Spleen (tissue), 11 donors: ENCODE measurements at regions not wholly inside any gene's neighbourhood (a gene's known extent, or its start where the extent isn't known, plus 50 kb on each side); places are given as distances from the start of the nearest gene placed in this dataset.
A peak's percentile ranks its signal among the peaks of the same experiment; 100 is the strongest.
"Not testable (repeated sequence)": the region's sequence is repeated elsewhere in the genome, so short reads cannot be mapped to it uniquely, and the experiment has no call there.

ENCODE experiments used
- DNase-seq: peaks from one replicate; pipeline ENCODE4 v3.0.0-alpha.2; 2020
- H3K27ac ChIP-seq, 8 donors: fragments of 200-600 bp; sonication (generic) in 7 of 8; 1 replicate in 4 of 8; 2 replicates in 4 of 8; pipeline versions ENCODE4 v1.5.0 to v1.8.0; 2016 to 2021; ENCODE audit warnings: inconsistent platforms in 4 of 8, mild to moderate bottlenecking in 4 of 8, moderate library complexity in 1 of 8
- H3K27me3 ChIP-seq, 7 donors: fragments of 200-600 bp; sonication (generic) in 6 of 7; replicated peaks in 1 of 7; 1 replicate in 4 of 7; 2 replicates in 3 of 7; pipeline versions ENCODE4 v1.5.0 to v1.8.0; 2016 to 2021; ENCODE audit warnings: inconsistent platforms in 3 of 7, mild to moderate bottlenecking in 1 of 7
- H3K36me3 ChIP-seq, 6 donors: fragments of 200-600 bp; sonication (generic) in 5 of 6; 1 replicate in 4 of 6; 2 replicates in 2 of 6; pipeline versions ENCODE4 v1.5.0 to v1.8.0; 2016 to 2021; ENCODE audit warnings: inconsistent platforms in 2 of 6
- H3K4me1 ChIP-seq, 6 donors: fragments of 200-600 bp; sonication (generic) in 5 of 6; 1 replicate in 3 of 6; 2 replicates in 3 of 6; pipeline versions ENCODE4 v1.5.0 to v1.8.0; 2016 to 2021; ENCODE audit warnings: inconsistent platforms in 3 of 6
- H3K4me3 ChIP-seq, 8 donors: fragments of 200-600 bp; sonication (generic) in 7 of 8; 1 replicate in 4 of 8; 2 replicates in 4 of 8; pipeline versions ENCODE4 v1.5.0 to v1.8.0; 2016 to 2021; ENCODE audit warnings: inconsistent platforms in 4 of 8, mild to moderate bottlenecking in 4 of 8, moderate library complexity in 2 of 8
- H3K9me3 ChIP-seq, 8 donors: fragments of 200-600 bp; sonication (generic) in 7 of 8; 1 replicate in 4 of 8; 2 replicates in 4 of 8; pipeline versions ENCODE4 v1.5.0 to v1.8.0; 2016 to 2021; ENCODE audit warnings: inconsistent platforms in 4 of 8
- POLR2AphosphoS5 ChIP-seq, 3 donors: sonication (generic); formaldehyde crosslinking; IDR thresholded peaks; one replicate each; pipeline ENCODE4 v1.5.1; 2017; ENCODE audit warnings: antibody characterized with exemption in 3 of 3
- WGBS, 5 donors: extraction: QIAGEN DNeasy Blood & Tissue Kit in 3 of 5; methylation state at CpG; one replicate each; pipeline versions ENCODE4 v1.1.5 to v1.1.7; 2013 to 2018; 5-methylcytosine and 5-hydroxymethylcytosine counted together
- intact Hi-C: fragments of 100-400 bp; cut with DNase I; formaldehyde crosslinking; loops from one replicate; pipeline ENCODE4 v1.15.0; 2023; ENCODE audit warnings: low total_unique reads
- small RNA-seq, 4 donors: library from RNA; depleted of rRNA; stranded (forward); fragments of <200 nt; gene quantifications; one replicate each; pipeline ENCODE3, GENCODE V24; 2016
- TF ChIP-seq, protein P1 (sequence below), 11 experiments: fragments of 200-600 bp in 7 of 11; fragments of 450-650 bp in 4 of 11; sonication (generic) in 4 of 11; IDR thresholded peaks in 8 of 11; conservative IDR thresholded peaks in 3 of 11; 1 replicate in 7 of 11; 2 replicates in 4 of 11; pipeline versions ENCODE4 v1.4.0 to v1.8.0; 2016 to 2021; ENCODE audit warnings: antibody characterized with exemption in 11 of 11, inconsistent platforms in 4 of 11, mild to moderate bottlenecking in 1 of 11
- donor health status: healthy with polysubstance abuse.
- donor health status: DM: no; HTN: no; CAD: no; lungs with moderate emphysema.
- donor health status: DM: no; HTN: no; CAD: no.
- donor health status: Bipolar disorder and iron deficiency.
- donor health status: healthy.
- donor health status: DM: no; HTN: no; CAD: no.
- donor health status: DM: yes; HTN: yes; CAD: no.

DNA sequence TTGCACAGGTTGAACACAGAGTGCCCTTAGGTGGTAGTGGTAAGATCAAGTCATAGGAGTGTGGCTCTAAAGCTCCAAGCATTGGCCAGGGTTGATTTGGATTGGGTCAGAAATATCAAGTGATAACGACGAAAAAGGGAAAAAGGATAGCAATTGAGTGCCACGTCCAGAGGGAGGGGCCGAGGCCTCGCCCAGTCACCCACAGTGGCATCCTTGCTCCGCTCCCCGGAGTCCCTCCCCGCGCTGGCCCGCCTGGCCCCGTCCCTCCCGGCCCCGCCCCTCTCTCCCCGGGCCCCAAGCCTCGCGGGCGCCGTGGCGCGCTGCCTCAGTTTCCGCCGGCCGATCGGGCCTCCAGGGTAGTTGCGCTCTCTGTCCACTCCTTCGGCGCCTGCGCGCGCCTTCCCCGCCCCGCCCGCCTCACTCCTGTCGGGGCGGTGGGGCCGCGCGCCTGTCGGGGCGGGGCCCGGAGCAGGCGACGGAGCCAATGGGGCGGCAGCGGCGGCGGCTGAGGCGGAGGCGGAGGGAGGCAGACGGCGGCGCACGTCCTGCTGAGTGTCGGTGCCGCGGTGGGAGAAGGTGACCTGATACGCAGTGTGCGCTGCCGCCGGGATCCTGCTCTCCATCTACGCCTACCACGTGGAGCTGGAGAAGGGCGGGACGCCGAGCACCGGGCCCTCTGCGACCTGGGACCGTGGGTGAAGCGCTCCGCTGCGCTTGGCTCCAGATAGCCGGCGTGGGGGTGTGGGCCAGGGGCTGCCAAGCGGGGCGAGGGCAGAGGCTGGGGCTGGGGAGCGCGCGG, 209.1 kb upstream of the ZNF722 start:
- Histone ChIP-seq H3K27me3 (peaks cover 0 to 18% (median 0%) of the 10 kb centered on the region in 7 donors), H3K27ac (peak overlapping the region in 1 of 8 donors; percentile 22), H3K4me3 (peak overlapping the region in 2 of 8 donors; percentile 23 to 32), H3K9me3 (peaks cover 0 to 43% (median 25%) of the 10 kb centered on the region in 8 donors), H3K4me1 (no peaks in the 10 kb centered on the region), H3K36me3 (no peaks in the 10 kb centered on the region)
- intact Hi-C loops: no loop called here
- 22 to 57% (median 35%) methylated on average over 31 to 78 of the region's 78 CpGs for WGBS, 5 donors
- DNase-seq: no peak
- TF ChIP-seq, protein P1, sequence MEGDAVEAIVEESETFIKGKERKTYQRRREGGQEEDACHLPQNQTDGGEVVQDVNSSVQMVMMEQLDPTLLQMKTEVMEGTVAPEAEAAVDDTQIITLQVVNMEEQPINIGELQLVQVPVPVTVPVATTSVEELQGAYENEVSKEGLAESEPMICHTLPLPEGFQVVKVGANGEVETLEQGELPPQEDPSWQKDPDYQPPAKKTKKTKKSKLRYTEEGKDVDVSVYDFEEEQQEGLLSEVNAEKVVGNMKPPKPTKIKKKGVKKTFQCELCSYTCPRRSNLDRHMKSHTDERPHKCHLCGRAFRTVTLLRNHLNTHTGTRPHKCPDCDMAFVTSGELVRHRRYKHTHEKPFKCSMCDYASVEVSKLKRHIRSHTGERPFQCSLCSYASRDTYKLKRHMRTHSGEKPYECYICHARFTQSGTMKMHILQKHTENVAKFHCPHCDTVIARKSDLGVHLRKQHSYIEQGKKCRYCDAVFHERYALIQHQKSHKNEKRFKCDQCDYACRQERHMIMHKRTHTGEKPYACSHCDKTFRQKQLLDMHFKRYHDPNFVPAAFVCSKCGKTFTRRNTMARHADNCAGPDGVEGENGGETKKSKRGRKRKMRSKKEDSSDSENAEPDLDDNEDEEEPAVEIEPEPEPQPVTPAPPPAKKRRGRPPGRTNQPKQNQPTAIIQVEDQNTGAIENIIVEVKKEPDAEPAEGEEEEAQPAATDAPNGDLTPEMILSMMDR (IDR thresholded peaks at IDR 0.05 in 8 of 11, conservative IDR thresholded peaks at IDR 0.05 in 3 of 11): no peak
- peak in 2 of 3 donors; percentile 17 to 57 for TF ChIP-seq POLR2AphosphoS5 (IDR thresholded peaks at IDR 0.05)

DNA sequence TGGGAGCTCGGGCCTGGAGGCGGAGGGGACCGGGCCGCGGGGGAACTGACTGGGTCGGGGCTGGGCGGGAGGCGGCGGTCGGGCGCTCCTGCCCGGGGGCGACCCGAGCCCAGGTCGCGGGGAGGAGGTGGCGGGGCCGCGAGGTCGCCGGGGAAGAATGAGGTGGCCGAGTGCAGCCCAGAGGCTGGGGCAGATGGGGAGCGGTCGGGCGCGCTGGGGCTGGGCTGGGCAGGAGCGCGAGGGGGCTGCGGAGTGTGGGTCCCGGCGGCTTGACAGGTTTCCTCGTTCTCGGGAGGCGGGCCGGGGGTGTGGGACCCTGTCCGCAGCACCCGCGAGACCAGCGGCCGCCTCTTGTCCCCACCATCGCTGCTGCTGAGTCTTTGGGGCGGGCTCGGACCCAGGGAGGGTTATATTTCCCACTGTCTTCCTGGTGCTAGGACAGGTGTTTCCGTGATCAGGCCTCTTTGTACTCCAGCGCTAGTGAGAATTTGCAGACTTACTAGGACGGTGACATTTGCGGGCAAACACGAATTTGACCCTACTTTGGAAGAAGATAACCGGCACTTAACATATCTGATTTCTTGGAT, 208.4 kb upstream of the ZNF722 start:
- H3K36me3 ChIP-seq, DNase-seq, intact Hi-C loops, H3K4me1 ChIP-seq: not testable (repeated sequence)
- peaks cover 0 to 18% (median 0%) of the 10 kb centered on the region in 7 donors for H3K27me3 ChIP-seq
- WGBS, 5 donors: 17 to 48% (median 28%) methylated on average over 27 to 49 of the region's 49 CpGs
- H3K9me3 ChIP-seq: peaks cover 0 to 39% (median 23%) of the 10 kb centered on the region in 8 donors
- H3K4me3 ChIP-seq: peak overlapping the region in 2 of 8 donors; percentile 23 to 32
- peak overlapping the region in 1 of 8 donors; percentile 22 for H3K27ac ChIP-seq

Small RNAs in the stretch of these regions (small RNA-seq; reads per million reads assigned to genes)
- 0 reads per million in 4 donors for gene AC079355.2
